ENCODE measurements at regions not wholly inside any gene's neighbourhood (a gene's known extent, or its start where the extent isn't known, plus 50 kb on each side); places are given as distances from the start of the nearest gene placed in this dataset.
A peak's percentile ranks its signal among the peaks of the same experiment; 100 is the strongest.

GRCh38 chr6:160926281-160927276 lies 65.0 kb upstream of the MAP3K4 start:
- TF ChIP-seq CTCF (IDR thresholded peaks at IDR 0.05) (no peak), ZFX (IDR thresholded peaks at IDR 0.05; ENCODE audit: borderline replicate concordance) (no peak)
- H3K27ac ChIP-seq, result no peak overlapping the region

GRCh38 chr6:160927416-160927815 lies 64.2 kb upstream of the MAP3K4 start:
- TF ChIP-seq CTCF (IDR thresholded peaks at IDR 0.05), result no peak
- TF ChIP-seq ZFX (IDR thresholded peaks at IDR 0.05; ENCODE audit: borderline replicate concordance), result no peak
- no peak overlapping the region for H3K27ac ChIP-seq

GRCh38 chr6:160929361-160929760 lies 62.2 kb upstream of the MAP3K4 start:
- no peak for TF ChIP-seq CTCF (IDR thresholded peaks at IDR 0.05)
- no peak for TF ChIP-seq ZFX (IDR thresholded peaks at IDR 0.05; ENCODE audit: borderline replicate concordance)
- no peak overlapping the region for H3K27ac ChIP-seq

GRCh38 chr6:160929831-160930230 lies 61.7 kb upstream of the MAP3K4 start:
- H3K27ac ChIP-seq, result no peak overlapping the region
- TF ChIP-seq ZFX (IDR thresholded peaks at IDR 0.05; ENCODE audit: borderline replicate concordance) (no peak), CTCF (IDR thresholded peaks at IDR 0.05) (no peak)

GRCh38 chr6:160930547-160931377 lies 60.8 kb upstream of the MAP3K4 start:
- no peak overlapping the region for H3K27ac ChIP-seq
- peak; percentile 89 for TF ChIP-seq CTCF (IDR thresholded peaks at IDR 0.05)
- TF ChIP-seq ZFX (IDR thresholded peaks at IDR 0.05; ENCODE audit: borderline replicate concordance), result no peak

- H3K27ac ChIP-seq, result no peak overlapping the region
Observed at GRCh38 chr6:160931378-160932310, 59.9 kb upstream of the MAP3K4 start.

More at GRCh38 chr6:160931378-160932310, 59.9 kb upstream of the MAP3K4 start:
- TF ChIP-seq ZFX (IDR thresholded peaks at IDR 0.05; ENCODE audit: borderline replicate concordance), result no peak
- no peak for TF ChIP-seq CTCF (IDR thresholded peaks at IDR 0.05)
